HG03432 (cell line): ENCODE measurements at regions not wholly inside any gene's neighbourhood (a gene's known extent, or its start where the extent isn't known, plus 50 kb on each side); places are given as distances from the start of the nearest gene placed in this dataset.

ENCODE experiments used
- ATAC-seq: cut with Tn5 transposase; IDR thresholded peaks from one replicate; pipeline ENCODE4 v1.9.1; 2021; ENCODE audit warnings: mild to moderate bottlenecking, moderate library complexity; ENCODE audit not compliant: unreplicated experiment

DNA sequence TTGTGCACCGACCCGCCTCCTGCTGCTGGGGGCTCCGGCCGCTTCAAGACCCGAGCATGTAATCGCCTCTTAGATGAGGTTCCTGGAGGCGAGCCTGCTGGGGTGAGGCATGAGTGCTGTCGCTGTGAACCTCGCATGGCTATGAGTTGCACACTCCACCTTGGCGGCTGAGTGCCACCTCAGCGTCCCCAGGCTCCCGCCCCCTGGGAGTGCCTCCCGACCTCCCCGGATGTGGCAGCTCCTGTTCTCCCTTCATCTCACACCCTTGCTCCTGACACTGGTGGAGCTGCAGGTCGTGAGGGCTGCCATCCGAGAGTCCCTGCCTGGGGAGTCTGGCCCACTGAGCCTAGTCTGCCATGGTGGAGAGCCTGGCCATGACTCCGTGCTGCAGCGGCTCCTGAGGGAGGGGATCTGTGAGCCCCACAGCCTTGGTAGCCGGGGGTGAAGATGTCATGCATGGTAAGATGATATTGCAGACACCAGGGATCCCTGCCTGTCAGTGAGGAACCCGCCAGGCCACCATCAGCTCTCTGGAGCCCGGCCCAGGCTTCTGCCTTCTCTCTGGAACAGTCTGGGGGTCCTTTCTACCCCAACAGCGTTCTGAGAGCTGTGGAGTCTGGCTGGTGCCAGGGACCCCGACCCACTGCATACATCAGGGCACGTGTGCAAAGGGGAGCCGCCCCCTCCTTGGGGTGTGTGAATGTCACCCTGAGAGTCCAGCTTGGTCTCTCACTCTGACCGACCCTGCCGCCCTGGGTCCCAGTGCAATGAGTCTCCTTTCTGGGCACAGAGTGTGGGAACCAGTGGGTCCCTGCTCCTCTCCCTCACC is 61.6 kb upstream of the HS6ST1 start:
- no peak for ATAC-seq

GRCh38 chr2:128380961-128381938 is 62.6 kb upstream of the HS6ST1 start:
- ATAC-seq, result no peak

GRCh38 chr2:128384446-128384845 is 65.8 kb upstream of the HS6ST1 start:
- ATAC-seq, result no peak

DNA sequence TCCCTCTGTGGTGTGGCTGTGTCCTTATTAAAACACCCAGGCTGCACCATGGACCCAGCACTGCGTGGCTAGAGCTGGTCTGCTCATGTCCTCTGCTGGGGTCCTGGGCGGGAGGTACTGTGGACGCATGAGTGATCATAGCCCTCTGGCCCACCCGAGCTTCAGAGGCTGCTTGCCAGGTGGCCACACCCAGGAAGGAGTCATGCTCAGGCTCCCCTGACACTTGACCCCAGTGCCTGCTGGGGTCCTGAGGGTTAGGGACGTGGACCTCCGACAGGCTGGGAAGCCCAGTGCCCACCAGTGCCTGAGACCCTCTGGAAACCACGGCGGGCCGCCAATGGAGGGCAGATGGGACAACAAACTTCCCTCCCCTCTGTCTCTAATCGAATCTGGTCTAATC is 66.3 kb upstream of the HS6ST1 start:
- no peak for ATAC-seq

DNA sequence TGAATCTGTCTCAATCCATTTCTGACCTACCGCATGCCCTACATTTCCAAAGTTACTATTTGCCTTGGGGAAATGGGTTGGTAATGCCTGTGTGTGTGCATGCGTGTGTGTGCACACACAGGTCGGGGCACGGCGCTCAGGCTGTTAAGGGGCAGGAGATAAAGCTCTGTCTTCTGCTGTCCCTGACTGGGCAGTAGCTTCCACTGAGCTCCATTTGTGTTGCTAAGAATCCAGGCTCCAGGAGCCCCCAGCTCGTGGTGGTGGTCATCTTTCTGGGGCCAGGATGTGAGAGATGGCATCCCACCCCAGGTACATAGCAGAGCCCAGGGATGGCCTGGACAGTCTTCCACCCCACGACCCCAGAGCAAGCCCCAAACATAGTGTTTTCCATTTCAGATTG is 66.7 kb upstream of the HS6ST1 start:
- ATAC-seq, result no peak

GRCh38 chr2:128386066-128386465 is 67.4 kb upstream of the HS6ST1 start:
- ATAC-seq, result no peak

DNA sequence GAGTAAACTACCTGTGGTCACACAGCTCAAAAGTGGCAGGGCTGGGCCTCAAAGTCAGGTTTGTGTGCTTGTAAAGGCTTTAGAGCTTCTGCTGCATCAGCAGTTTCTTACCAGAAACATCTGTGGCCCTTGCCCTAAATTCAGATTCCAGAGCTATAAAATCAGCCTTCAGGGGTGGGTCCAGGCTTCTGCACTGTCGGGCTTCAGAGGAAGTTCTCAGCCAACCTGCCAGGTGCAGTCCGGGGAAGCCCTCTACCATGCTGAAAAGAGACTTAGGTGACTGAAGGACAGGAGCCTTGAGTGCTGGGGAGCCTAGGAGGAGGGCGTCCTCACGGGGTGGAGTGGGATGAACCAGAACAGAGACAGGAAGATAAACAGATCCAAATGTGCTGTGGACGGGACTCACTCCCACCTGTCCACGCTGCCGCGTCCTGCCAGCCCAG is 69.9 kb upstream of the HS6ST1 start:
- no peak for ATAC-seq

DNA sequence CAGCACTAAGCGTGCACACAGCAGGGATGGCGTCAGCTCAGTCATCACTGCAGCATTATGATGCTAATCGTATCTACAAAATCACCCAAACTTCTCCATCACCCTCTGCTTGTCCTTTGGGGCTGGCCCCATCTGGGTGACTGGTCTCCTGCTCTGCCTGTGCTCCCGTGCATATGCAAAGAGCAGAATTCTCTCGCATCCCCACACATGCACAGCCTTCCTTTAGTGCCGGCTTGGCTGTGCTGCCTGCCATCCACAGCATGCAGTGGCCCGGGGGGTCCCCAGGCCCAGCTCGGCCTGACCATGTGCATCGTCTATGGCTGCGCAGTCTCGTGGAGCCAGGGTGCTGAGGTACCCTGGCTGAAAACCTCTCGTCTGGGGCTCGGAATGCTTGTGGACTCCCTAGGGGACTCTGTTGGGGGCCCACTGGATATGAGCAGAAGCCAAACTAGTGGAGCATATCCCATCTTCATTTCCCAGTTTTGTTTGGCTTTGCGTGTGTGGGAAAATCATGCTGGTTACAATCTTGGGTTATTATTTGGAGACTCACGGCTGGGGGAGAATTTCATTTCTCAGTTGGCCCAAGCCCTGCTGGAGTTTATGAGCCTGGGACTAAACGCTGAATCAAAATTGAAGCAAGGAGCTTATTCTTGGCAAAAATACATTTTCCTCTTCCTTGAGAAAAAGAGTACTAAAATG is 70.9 kb upstream of the HS6ST1 start:
- ATAC-seq, result no peak

- no peak for ATAC-seq
These were observed 71.8 kb upstream of the HS6ST1 start for GRCh38 chr2:128390256-128390990.

GRCh38 chr2:128390991-128391630 is 72.4 kb upstream of the HS6ST1 start:
- no peak for ATAC-seq

GRCh38 chr2:128391679-128392078 is 73.0 kb upstream of the HS6ST1 start:
- no peak for ATAC-seq

DNA sequence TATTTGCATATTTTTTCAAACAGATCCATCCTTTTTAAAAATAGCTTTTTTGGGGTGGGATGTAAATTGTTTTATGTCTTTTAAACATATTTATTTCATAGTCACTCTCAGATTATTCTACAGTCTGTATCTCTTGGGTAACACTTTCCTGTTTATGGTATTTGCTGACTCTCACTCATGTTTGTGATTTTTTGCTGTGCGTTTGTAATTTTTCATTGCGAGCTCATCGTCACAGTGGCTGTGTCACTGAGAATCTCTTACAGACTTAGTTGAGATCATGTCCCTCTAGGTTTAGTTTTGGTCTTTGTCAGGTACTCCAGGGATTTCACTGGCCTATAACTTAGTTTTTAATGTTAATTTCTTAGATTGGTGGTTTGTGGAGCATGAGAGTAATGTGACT is 73.5 kb upstream of the HS6ST1 start:
- no peak for ATAC-seq

DNA sequence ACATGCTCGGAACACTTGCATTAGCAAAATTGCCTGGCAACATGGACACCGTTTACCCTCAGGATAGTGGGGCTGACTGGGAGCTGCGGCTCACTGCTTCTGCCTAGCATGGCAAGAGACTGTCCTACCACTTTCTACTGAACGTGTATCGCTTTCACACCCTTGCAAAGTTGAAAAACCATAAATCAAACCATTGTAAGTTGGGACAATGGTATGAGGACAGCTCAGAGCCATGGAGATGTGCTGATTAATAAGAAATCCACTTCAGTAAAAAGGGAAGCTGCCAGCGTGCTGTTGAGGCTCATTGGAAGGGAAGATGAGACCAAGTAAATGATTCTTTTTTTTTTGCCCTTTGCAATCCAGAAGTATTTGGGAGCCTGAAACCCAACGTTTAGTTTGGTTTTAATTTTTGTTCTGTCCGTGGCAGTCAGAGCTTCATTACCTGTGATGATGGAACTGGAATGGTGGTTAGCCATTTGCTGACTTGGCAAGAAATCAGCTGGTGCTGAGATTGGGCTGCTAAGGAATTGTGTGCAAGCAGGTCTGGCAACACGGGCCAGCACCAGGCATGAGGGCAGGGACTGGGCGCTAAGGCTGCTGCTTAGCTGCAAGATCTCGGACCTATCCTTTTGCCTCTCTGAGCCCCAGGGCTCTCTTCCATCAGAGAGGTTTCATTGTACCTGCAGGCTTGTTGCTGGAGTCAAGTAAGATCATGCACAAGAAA is 75.5 kb upstream of the HS6ST1 start:
- no peak for ATAC-seq

GRCh38 chr2:128395196-128395595 is 76.5 kb upstream of the HS6ST1 start:
- ATAC-seq, result no peak

GRCh38 chr2:128395640-128396499 is 77.2 kb upstream of the HS6ST1 start:
- ATAC-seq, result no peak

DNA sequence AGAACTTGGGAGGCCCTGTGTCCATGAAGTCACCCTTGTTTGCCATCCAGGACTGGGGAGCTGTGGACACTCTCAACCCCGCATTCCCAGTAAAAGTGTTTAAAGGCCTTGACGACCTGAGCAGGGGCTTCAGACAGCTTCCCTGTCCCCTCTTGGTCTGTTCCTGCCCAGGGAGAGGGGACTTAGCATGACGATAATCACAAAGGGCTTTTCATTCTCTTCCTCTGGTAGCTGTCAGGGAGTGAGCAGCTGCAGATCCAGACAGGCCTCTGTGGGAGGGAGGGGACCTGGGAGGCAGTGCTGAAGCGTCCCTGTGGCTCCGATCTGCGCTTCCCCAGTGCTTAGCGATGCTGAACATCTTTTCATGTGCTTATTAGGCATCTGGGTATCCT is 77.8 kb upstream of the HS6ST1 start:
- no peak for ATAC-seq

- ATAC-seq, result no peak
These were observed 78.3 kb upstream of the HS6ST1 start for GRCh38 chr2:128396946-128397345.

DNA sequence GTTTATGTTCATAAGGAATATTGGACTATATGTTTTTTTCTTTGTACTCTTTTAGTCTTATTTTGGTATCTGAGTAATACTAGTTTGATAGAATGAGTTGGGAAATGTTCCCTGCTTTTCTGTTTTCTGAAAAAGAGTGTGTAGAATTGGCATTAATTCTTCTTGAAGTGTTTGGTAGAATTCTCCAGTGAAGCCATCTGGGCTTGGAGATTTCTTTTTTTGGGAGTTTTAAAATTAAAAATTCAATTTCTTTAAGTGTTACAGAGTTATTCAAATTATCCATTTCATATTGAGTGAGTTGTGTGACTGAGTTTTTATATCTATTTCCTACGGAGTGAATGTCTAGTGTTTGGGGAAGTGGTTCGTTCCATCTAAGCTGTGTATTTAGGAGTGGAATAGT is 80.6 kb upstream of the HS6ST1 start:
- no peak for ATAC-seq
